GM12872 (cell line): ENCODE measurements at regions not wholly inside any gene's neighbourhood (a gene's known extent, or its start where the extent isn't known, plus 50 kb on each side); places are given as distances from the start of the nearest gene placed in this dataset.

Source experiments
- CTCF ChIP-seq: IDR thresholded peaks from 3 replicates; pipeline ENCODE4 v1.5.1; 2011; ENCODE audit warnings: low read depth, mild to moderate bottlenecking, low read length, moderate library complexity; ENCODE audit not compliant: insufficient read depth

- no peak for TF ChIP-seq CTCF
Measured at GRCh38 chr22:48754611-48755058, 1073.0 kb downstream of the BRD1 start.

GRCh38 chr22:48753752-48754517, 1073.7 kb downstream of the BRD1 start:
- TF ChIP-seq CTCF, result no peak

GRCh38 chr22:48753381-48753730, 1074.3 kb downstream of the BRD1 start:
- TF ChIP-seq CTCF, result no peak

- no peak for TF ChIP-seq CTCF
Measured at GRCh38 chr22:48752451-48753380, 1075.0 kb downstream of the BRD1 start.

GRCh38 chr22:48751539-48752437, 1075.9 kb downstream of the BRD1 start:
- no peak for TF ChIP-seq CTCF

GRCh38 chr22:48750826-48751440, 1076.7 kb downstream of the BRD1 start:
- TF ChIP-seq CTCF, result no peak
